Endothelial cell of umbilical vein (primary cell): ENCODE measurements at regions not wholly inside any gene's neighbourhood (a gene's known extent, or its start where the extent isn't known, plus 50 kb on each side); places are given as distances from the start of the nearest gene placed in this dataset.

Experiments
- BruUV-seq: library from RNA; stranded (reverse); fragments of 400-500 nt; replicated peaks from 2 replicates; lab custom pipeline; 2021; lab: Mats Ljungman, UMichigan
- CTCF ChIA-PET: fragments of 300-600, 350-600 bp; sonication (Branson Sonifier 250); formaldehyde crosslinking; loops from one replicate; lab custom pipeline; 2021; ENCODE audit warnings: antibody characterized with exemption, inconsistent platforms; lab: Charles Lee
- POLR2A ChIA-PET: fragments of 300-600, 350-600 bp; sonication (Branson Sonifier 250); formaldehyde crosslinking; loops from one replicate; lab custom pipeline; 2021; ENCODE audit warnings: antibody characterized with exemption, inconsistent platforms; lab: Charles Lee
- DNase-seq: peaks from one replicate; pipeline ENCODE4 v3.0.0-alpha.2; 2011; ENCODE audit warnings: low read depth, low spot score
- FAIRE-seq: peaks from 2 replicates; lab custom pipeline; 2011; peaks lifted over from hg19 to GRCh38; lab: Jason Lieb, UNC
- H2AFZ ChIP-seq: 2 replicates; pipeline ENCODE4 v1.6.0; 2012; ENCODE audit warnings: low read depth, low read length, control low read depth, inconsistent platforms
- H3K27ac ChIP-seq: 2 replicates; pipeline ENCODE4 v1.5.1; 2011; ENCODE audit warnings: low read depth, mild to moderate bottlenecking, control low read depth, low read length, moderate library complexity; ENCODE audit not compliant: insufficient read depth
- H3K27me3 ChIP-seq, 2 experiments: 2 replicates each; pipeline versions ENCODE4 v1.6.0 to v1.6.1; 2011; ENCODE audit warnings: low read length in 2 of 2, mixed read lengths in 1 of 2; ENCODE audit not compliant: control insufficient read depth in 2 of 2, insufficient read depth in 2 of 2
- H3K36me3 ChIP-seq, 2 experiments: 2 replicates in 1 of 2; 3 replicates in 1 of 2; pipeline ENCODE4 v1.5.1; 2011; ENCODE audit warnings: low read length in 2 of 2, mild to moderate bottlenecking in 1 of 2, moderate library complexity in 1 of 2; ENCODE audit not compliant: control insufficient read depth in 2 of 2, insufficient read depth in 2 of 2; ENCODE audit errors: extremely low read depth in 1 of 2
- H3K4me1 ChIP-seq: 3 replicates; pipeline ENCODE4 v1.5.1; 2011; ENCODE audit warnings: mild to moderate bottlenecking, low read length; ENCODE audit not compliant: control insufficient read depth, insufficient read depth; ENCODE audit errors: extremely low read depth
- H3K4me2 ChIP-seq: 2 replicates; pipeline ENCODE4 v1.6.1; 2011; ENCODE audit warnings: low read length, control low read depth, mixed read lengths; ENCODE audit not compliant: insufficient read depth
- H3K4me3 ChIP-seq, 3 experiments: fragments of 200-600 bp in 1 of 3; sonication (generic), shearing (Covaris generic) in 1 of 3; replicated peaks in 1 of 3; 2 replicates each; pipeline ENCODE4 v1.5.1; 2011 to 2016; ENCODE audit warnings: control low read depth in 3 of 3, low read length in 3 of 3, mild to moderate bottlenecking in 2 of 3, inconsistent platforms in 1 of 3, low read depth in 1 of 3, moderate library complexity in 1 of 3; ENCODE audit not compliant: insufficient read depth in 1 of 3
- H3K79me2 ChIP-seq: 2 replicates; pipeline ENCODE4 v1.6.0; 2012; ENCODE audit warnings: low read length, inconsistent platforms; ENCODE audit not compliant: control insufficient read depth, insufficient read depth
- H3K9ac ChIP-seq: replicated peaks from 2 replicates; pipeline ENCODE3; 2011; ENCODE audit warnings: low read length, control low read depth; ENCODE audit not compliant: insufficient read depth; ENCODE audit errors: extremely low read depth
- H3K9me1 ChIP-seq: replicated peaks from 3 replicates; pipeline ENCODE4 v1.6.0; 2011; ENCODE audit warnings: mild to moderate bottlenecking, low read length; ENCODE audit not compliant: control insufficient read depth, insufficient read depth; ENCODE audit errors: extremely low read depth
- H3K9me3 ChIP-seq: replicated peaks from 2 replicates; pipeline ENCODE4 v1.5.1; 2012; ENCODE audit warnings: low read length, inconsistent platforms; ENCODE audit not compliant: control insufficient read depth, insufficient read depth
- H4K20me1 ChIP-seq: replicated peaks from 2 replicates; pipeline ENCODE3; 2011; ENCODE audit warnings: mild to moderate bottlenecking, low read length; ENCODE audit not compliant: control insufficient read depth, insufficient read depth; ENCODE audit errors: extremely low read depth
- CTCF ChIP-seq, 2 donors: IDR thresholded peaks; 1 replicate in 1 of 2; 2 replicates in 1 of 2; pipeline ENCODE4 v1.5.1; 2011; ENCODE audit warnings: low read length in 2 of 2, mild to moderate bottlenecking in 2 of 2, moderate library complexity in 2 of 2, control low read depth in 1 of 2, inconsistent platforms in 1 of 2, low read depth in 1 of 2; ENCODE audit not compliant: insufficient read depth in 1 of 2; ENCODE audit errors: extremely low read depth in 1 of 2
- EZH2 ChIP-seq: IDR thresholded peaks from 2 replicates; pipeline ENCODE4 v1.6.1; 2012; ENCODE audit warnings: borderline replicate concordance, low read depth, mild to moderate bottlenecking, moderate library complexity, low read length, inconsistent platforms; ENCODE audit not compliant: severe bottlenecking
- FOS ChIP-seq: IDR thresholded peaks from 2 replicates; pipeline ENCODE4 v1.6.1; 2011; ENCODE audit warnings: mild to moderate bottlenecking, low read length, moderate library complexity, borderline replicate concordance; ENCODE audit not compliant: insufficient read depth
- GATA2 ChIP-seq: IDR thresholded peaks from 2 replicates; pipeline ENCODE4 v1.7.0; 2011; ENCODE audit warnings: low read depth, mild to moderate bottlenecking, moderate library complexity, mixed read lengths, low read length; ENCODE audit not compliant: insufficient read length, insufficient read depth
- JUN ChIP-seq: IDR thresholded peaks from 2 replicates; pipeline ENCODE4 v1.6.1; 2011; ENCODE audit warnings: borderline replicate concordance, low read depth; ENCODE audit not compliant: insufficient read length, insufficient read depth
- MAX ChIP-seq: IDR thresholded peaks from 2 replicates; pipeline ENCODE4 v1.6.1; 2011; ENCODE audit not compliant: insufficient read depth, insufficient read length
- MYC ChIP-seq: IDR thresholded peaks from one replicate; pipeline ENCODE4 v1.6.1; 2011; ENCODE audit warnings: mild to moderate bottlenecking, low read depth, low read length
- POLR2A ChIP-seq: IDR thresholded peaks from 2 replicates; pipeline ENCODE4 v1.6.1; 2012; ENCODE audit warnings: low read depth, mild to moderate bottlenecking, control low read depth, low read length
- POLR2AphosphoS5 ChIP-seq: IDR thresholded peaks from 2 replicates; pipeline ENCODE4 v1.6.1; 2012; ENCODE audit warnings: low read depth, mild to moderate bottlenecking, control low read depth, low read length, moderate library complexity; ENCODE audit not compliant: insufficient read depth
- dilution Hi-C: fragments of 300-500 bp; cut with MboI; formaldehyde crosslinking; loops from one replicate; pipeline ENCODE4 v1.15.0; 2019; ENCODE audit warnings: low sequenced_read_pairs; ENCODE audit not compliant: extremely low pct_ligation_motif_present
- intact Hi-C: fragments of 100-400 bp; cut with micrococcal nuclease; formaldehyde crosslinking; loops from one replicate; pipeline ENCODE4 v1.10.0; 2022

GRCh38 chr3:181549266-181549665 lies 162.5 kb upstream of the SOX2 start:
- Histone ChIP-seq H3K27me3 (no peaks in the 10 kb centered on the region), H3K27ac (no peak overlapping the region), H4K20me1 (no peaks in the 10 kb centered on the region), H3K9me3 (no peaks in the 10 kb centered on the region), H2AFZ (peak overlapping the region; percentile 37), H3K9me1 (no peaks in the 10 kb centered on the region), H3K9ac (no peak overlapping the region), H3K79me2 (no peaks in the 10 kb centered on the region), H3K4me2 (no peak overlapping the region), H3K36me3 (no peaks in the 10 kb centered on the region), H3K4me3 (no peak overlapping the region), H3K4me1 (no peaks in the 10 kb centered on the region)
- DNase-seq, result no peak
- BruUV-seq, result no TSS peak
- dilution Hi-C loops (no loop called here), intact Hi-C loops (no loop called here)
- no peak for FAIRE-seq
- no peak for TF ChIP-seq FOS
- no peak for TF ChIP-seq POLR2A
- no peak for TF ChIP-seq JUN
- no peak for TF ChIP-seq POLR2AphosphoS5
- TF ChIP-seq CTCF (IDR thresholded peaks at IDR 0.05; ENCODE audit: extremely low read depth in 1 of 2, insufficient read depth in 1 of 2, low read depth in 1 of 2, low read length in 2 of 2), result no peak
- TF ChIP-seq MYC, result no peak
- no peak for TF ChIP-seq MAX
- TF ChIP-seq GATA2, result no peak
- no peak for TF ChIP-seq EZH2
- ChIA-PET POLR2A (no interaction called here), CTCF (interaction anchor here (1.0 to 2.6 kb wide), 3 partner anchors 15 to 153 kb away, joined by 7 to 14 read pairs (median 11); no protein-coding TSS in a partner anchor)
